ENCODE measurements at regions not wholly inside any gene's neighbourhood (a gene's known extent, or its start where the extent isn't known, plus 50 kb on each side); places are given as distances from the start of the nearest gene placed in this dataset.

DNA sequence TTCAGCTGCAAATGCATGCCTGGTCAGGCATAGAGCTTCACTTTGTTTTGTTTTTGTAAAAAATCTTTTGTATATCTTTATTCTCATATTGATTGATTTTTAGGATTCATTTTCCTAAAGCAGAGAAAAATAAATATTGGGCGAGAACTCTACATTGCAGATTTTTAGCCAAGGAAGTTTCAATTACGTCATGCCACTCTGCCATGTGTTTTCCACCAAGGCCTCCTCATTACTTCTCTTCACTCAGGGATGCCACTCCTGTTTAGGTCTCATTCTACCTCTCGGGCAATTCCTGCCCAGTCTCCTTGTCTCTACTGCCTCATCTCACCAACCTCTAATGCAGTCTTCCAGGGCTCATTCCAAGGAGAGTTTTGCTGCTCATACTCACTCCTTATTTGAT, 497.3 kb upstream of the SPTLC3 start:
- TF ChIP-seq, protein P1, sequence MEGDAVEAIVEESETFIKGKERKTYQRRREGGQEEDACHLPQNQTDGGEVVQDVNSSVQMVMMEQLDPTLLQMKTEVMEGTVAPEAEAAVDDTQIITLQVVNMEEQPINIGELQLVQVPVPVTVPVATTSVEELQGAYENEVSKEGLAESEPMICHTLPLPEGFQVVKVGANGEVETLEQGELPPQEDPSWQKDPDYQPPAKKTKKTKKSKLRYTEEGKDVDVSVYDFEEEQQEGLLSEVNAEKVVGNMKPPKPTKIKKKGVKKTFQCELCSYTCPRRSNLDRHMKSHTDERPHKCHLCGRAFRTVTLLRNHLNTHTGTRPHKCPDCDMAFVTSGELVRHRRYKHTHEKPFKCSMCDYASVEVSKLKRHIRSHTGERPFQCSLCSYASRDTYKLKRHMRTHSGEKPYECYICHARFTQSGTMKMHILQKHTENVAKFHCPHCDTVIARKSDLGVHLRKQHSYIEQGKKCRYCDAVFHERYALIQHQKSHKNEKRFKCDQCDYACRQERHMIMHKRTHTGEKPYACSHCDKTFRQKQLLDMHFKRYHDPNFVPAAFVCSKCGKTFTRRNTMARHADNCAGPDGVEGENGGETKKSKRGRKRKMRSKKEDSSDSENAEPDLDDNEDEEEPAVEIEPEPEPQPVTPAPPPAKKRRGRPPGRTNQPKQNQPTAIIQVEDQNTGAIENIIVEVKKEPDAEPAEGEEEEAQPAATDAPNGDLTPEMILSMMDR (IDR thresholded peaks at IDR 0.05; ENCODE audit: insufficient read depth, low read length, poor library complexity, severe bottlenecking), result no peak
- no peak overlapping the region for H3K4me3 ChIP-seq (replicated peaks; ENCODE audit: low read depth, low read length)
- no peak for DNase-seq (ENCODE audit: extremely low read depth, insufficient read length)
- no peaks in the 10 kb centered on the region for H3K27me3 ChIP-seq (replicated peaks; ENCODE audit: control insufficient read depth, insufficient read depth, low read length)
- no peaks in the 10 kb centered on the region for H3K36me3 ChIP-seq (ENCODE audit: control insufficient read depth, insufficient read depth, low read length)

DNA sequence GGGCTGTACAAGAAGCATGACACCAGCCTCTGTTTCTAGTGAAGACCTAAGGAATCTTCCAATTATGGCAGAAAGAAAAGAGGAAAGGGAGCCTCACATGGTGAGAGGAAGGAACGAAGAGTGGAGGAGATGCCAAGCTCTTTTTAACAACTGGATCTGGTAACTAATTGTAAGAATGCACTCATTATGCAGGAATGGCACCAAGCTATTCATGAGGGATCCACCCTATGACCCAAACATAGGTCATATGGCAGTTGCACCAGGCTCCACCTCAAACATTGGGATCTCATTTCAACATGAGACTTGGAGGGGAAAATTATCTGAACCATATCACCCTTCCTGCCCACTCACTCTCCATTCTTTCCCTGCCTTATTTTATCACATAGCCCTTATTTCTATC, 496.0 kb upstream of the SPTLC3 start:
- Histone ChIP-seq H3K36me3 (ENCODE audit: control insufficient read depth, insufficient read depth, low read length) (no peaks in the 10 kb centered on the region), H3K27me3 (replicated peaks; ENCODE audit: control insufficient read depth, insufficient read depth, low read length) (no peaks in the 10 kb centered on the region), H3K4me3 (replicated peaks; ENCODE audit: low read depth, low read length) (no peak overlapping the region)
- TF ChIP-seq, protein P1 (IDR thresholded peaks at IDR 0.05; ENCODE audit: insufficient read depth, low read length, poor library complexity, severe bottlenecking), result no peak
- DNase-seq (ENCODE audit: extremely low read depth, insufficient read length), result no peak

DNA sequence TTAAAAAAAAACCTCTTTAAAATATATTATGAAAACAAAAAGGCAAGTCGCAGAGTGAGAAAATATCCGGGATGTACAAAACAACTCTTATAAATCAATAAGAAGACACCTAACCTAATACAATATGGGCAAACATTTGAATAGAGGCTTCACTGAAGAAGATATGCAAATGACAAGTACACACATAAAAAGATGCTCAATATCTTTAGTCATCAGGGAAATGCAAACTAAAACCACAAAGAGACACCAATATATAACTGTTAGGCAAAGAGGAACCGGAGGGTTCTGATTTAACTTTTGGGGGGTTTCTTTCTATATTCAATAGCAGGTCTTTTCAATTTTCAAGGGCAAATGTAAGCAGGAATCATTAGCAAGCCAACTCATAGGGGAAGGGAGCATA, 480.7 kb upstream of the SPTLC3 start:
- DNase-seq (ENCODE audit: extremely low read depth, insufficient read length), result no peak
- Histone ChIP-seq H3K4me3 (replicated peaks; ENCODE audit: low read depth, low read length) (no peak overlapping the region), H3K27me3 (replicated peaks; ENCODE audit: control insufficient read depth, insufficient read depth, low read length) (no peaks in the 10 kb centered on the region), H3K36me3 (ENCODE audit: control insufficient read depth, insufficient read depth, low read length) (no peaks in the 10 kb centered on the region)
- TF ChIP-seq, protein P1 (IDR thresholded peaks at IDR 0.05; ENCODE audit: insufficient read depth, low read length, poor library complexity, severe bottlenecking), result no peak

DNA sequence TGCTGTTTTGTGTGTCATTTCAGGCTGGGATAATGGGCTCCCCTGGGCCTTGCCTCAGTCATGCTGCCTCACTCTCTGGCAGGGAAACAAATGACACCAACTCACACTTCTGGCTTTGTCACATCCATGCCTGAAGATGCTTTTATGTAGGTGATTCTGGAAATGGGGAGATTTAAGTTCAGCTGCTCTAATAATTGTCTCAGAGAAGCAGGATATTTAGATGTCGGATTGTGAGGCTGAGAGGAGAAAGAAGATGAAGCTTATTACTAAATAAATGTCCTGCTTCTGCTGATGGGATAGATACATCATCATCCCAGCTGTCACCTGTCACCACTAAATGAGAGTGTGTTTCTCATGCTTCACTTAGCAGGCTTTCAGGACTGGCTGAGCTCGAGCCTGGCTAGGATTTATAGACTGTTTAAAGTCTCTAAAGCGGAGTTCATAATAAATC, 480.2 kb upstream of the SPTLC3 start:
- DNase-seq (ENCODE audit: extremely low read depth, insufficient read length), result no peak
- Histone ChIP-seq H3K4me3 (replicated peaks; ENCODE audit: low read depth, low read length) (no peak overlapping the region), H3K27me3 (replicated peaks; ENCODE audit: control insufficient read depth, insufficient read depth, low read length) (no peaks in the 10 kb centered on the region), H3K36me3 (ENCODE audit: control insufficient read depth, insufficient read depth, low read length) (no peaks in the 10 kb centered on the region)
- TF ChIP-seq, protein P1 (IDR thresholded peaks at IDR 0.05; ENCODE audit: insufficient read depth, low read length, poor library complexity, severe bottlenecking), result no peak

DNA sequence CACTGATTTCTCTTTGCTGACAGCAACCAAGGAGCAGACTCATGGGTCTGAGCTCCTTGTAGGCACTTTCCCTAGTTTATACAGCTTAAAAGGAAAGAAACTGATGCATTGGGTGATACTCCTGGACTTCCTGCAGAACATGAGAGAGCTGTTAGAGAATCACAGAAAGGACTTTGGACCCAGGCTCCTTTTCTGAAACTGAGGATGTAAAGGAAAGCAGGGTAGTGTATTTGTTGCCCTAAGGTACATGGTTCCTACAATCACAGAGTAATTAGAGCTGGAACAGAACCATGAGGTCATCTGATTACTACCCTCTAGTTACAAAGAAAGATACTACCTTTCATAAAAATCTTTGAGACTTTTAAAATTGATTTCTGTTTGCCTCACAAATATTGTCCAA, 477.1 kb upstream of the SPTLC3 start:
- H3K27me3 ChIP-seq (replicated peaks; ENCODE audit: control insufficient read depth, insufficient read depth, low read length), result no peaks in the 10 kb centered on the region
- TF ChIP-seq, protein P1 (IDR thresholded peaks at IDR 0.05; ENCODE audit: insufficient read depth, low read length, poor library complexity, severe bottlenecking), result no peak
- H3K4me3 ChIP-seq (replicated peaks; ENCODE audit: low read depth, low read length), result no peak overlapping the region
- H3K36me3 ChIP-seq (ENCODE audit: control insufficient read depth, insufficient read depth, low read length), result no peaks in the 10 kb centered on the region
- DNase-seq (ENCODE audit: extremely low read depth, insufficient read length), result no peak

DNA sequence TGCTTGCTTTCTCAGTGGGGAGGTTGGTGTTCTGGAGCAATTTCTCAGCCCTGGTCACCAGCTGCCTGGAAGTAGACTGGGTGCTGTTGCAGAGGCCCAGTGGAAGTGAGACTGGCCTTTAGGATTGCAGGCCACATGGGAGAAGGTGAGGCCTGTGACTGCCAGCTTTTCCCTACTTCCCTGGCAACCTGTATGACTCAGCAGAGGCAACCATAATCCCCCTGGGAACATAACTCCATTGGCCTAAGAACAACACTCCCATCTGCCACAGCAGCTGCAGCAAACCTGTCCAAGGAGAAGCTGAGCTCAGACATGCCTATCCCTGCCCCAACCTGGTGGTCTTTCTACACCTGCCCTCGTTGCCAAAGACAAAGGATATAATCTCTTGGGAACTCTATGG, 473.5 kb upstream of the SPTLC3 start:
- H3K4me3 ChIP-seq (replicated peaks; ENCODE audit: low read depth, low read length), result no peak overlapping the region
- no peak for DNase-seq (ENCODE audit: extremely low read depth, insufficient read length)
- no peaks in the 10 kb centered on the region for H3K27me3 ChIP-seq (replicated peaks; ENCODE audit: control insufficient read depth, insufficient read depth, low read length)
- TF ChIP-seq, protein P1 (IDR thresholded peaks at IDR 0.05; ENCODE audit: insufficient read depth, low read length, poor library complexity, severe bottlenecking), result no peak
- no peaks in the 10 kb centered on the region for H3K36me3 ChIP-seq (ENCODE audit: control insufficient read depth, insufficient read depth, low read length)

All from GM06990 (cell line).